Fibroblast of mammary gland (primary cell): ENCODE measurements at regions not wholly inside any gene's neighbourhood (a gene's known extent, or its start where the extent isn't known, plus 50 kb on each side); places are given as distances from the start of the nearest gene placed in this dataset.
"Not testable (repeated sequence)": the region's sequence is repeated elsewhere in the genome, so short reads cannot be mapped to it uniquely, and the experiment has no call there.

Source experiments
- DNase-seq: peaks from one replicate; pipeline ENCODE4 v3.0.0-alpha.2; 2010; ENCODE audit warnings: low read depth
- H3K4me3 ChIP-seq: 2 replicates; pipeline ENCODE4 v1.5.1; 2011; ENCODE audit warnings: low read depth, mild to moderate bottlenecking, low read length, moderate library complexity; ENCODE audit not compliant: control insufficient read depth

GRCh38 chr9:63979741-63980140 is 1305.3 kb downstream of the FOXD4L5 start:
- not testable (repeated sequence) for H3K4me3 ChIP-seq, DNase-seq
